ENCODE measurements at regions not wholly inside any gene's neighbourhood (a gene's known extent, or its start where the extent isn't known, plus 50 kb on each side); places are given as distances from the start of the nearest gene placed in this dataset.

- DNase-seq (ENCODE audit: low read depth in 1 of 2, low spot score in 2 of 2) (no peak), FAIRE-seq (no peak)
- no peak overlapping the region for H3K14ac ChIP-seq (ENCODE audit: insufficient read length)
- no peaks in the 10 kb centered on the region for H3K79me1 ChIP-seq (ENCODE audit: low read depth, low read length)
- H3K27me3 ChIP-seq (replicated peaks in 1 of 4; ENCODE audit: control insufficient read depth in 3 of 4, extremely low read depth in 1 of 4, insufficient read depth in 3 of 4, low read length in 3 of 4) = no peaks in the 10 kb centered on the region
- no peak overlapping the region for H3K4me2 ChIP-seq (ENCODE audit: insufficient read depth in 1 of 2, low read depth in 2 of 2, low read length in 2 of 2)
- H2AFZ ChIP-seq (ENCODE audit: low read length) = 0 out of 2 replicates have a peak overlapping the region, but pooled peaks have one; percentile 3
- no peak overlapping the region for H3K4ac ChIP-seq (replicated peaks; ENCODE audit: insufficient read length, low read depth, low read length)
- H3K18ac ChIP-seq (ENCODE audit: extremely low read depth, low read length) = no peak overlapping the region
- H2BK15ac ChIP-seq (ENCODE audit: low read length) = no peak overlapping the region
- no peaks in the 10 kb centered on the region for H3K79me2 ChIP-seq (ENCODE audit: control insufficient read depth in 1 of 2, insufficient read depth in 2 of 2, low read length in 2 of 2)
- no peaks in the 10 kb centered on the region for H3K36me3 ChIP-seq (ENCODE audit: control insufficient read depth in 2 of 4, insufficient read depth in 4 of 4, low read length in 3 of 4)
- H3K4me1 ChIP-seq (replicated peaks in 1 of 4; ENCODE audit: control insufficient read depth in 3 of 4, insufficient read depth in 4 of 4, low read length in 3 of 4) = peaks cover 0 to 4% (median 0%) of the 10 kb centered on the region in 4 experiments; a peak in 2 of 7 replicates
- H3K4me3 ChIP-seq (ENCODE audit: extremely low read depth in 1 of 4, insufficient read depth in 2 of 4, low read depth in 3 of 4, low read length in 4 of 4) = no peak overlapping the region
- CTCF ChIA-PET (ENCODE audit: partially characterized antibody) = interaction anchor here (1.0 to 4.0 kb wide), 15 partner anchors 7 to 308 kb away, joined by 3 to 44 read pairs (median 8); no protein-coding TSS in a partner anchor
- no peak overlapping the region for H3K56ac ChIP-seq (replicated peaks; ENCODE audit: insufficient read length, low read depth, low read length)
- no peak overlapping the region for H4K91ac ChIP-seq (replicated peaks; ENCODE audit: insufficient read length, low read length)
- H2BK120ac ChIP-seq (replicated peaks; ENCODE audit: low read depth, low read length) = no peak overlapping the region
- H3K23ac ChIP-seq (ENCODE audit: insufficient read length) = no peak overlapping the region
- H4K8ac ChIP-seq (ENCODE audit: extremely low read depth, insufficient read depth, low read length) = no peak overlapping the region
- no peak overlapping the region for H3K27ac ChIP-seq (ENCODE audit: low read depth, low read length)
- no peaks in the 10 kb centered on the region for H4K20me1 ChIP-seq (replicated peaks in 1 of 2; ENCODE audit: control insufficient read depth in 1 of 2, insufficient read depth in 2 of 2, low read length in 2 of 2)
- H2BK5ac ChIP-seq (ENCODE audit: low read depth, low read length) = no peak overlapping the region
- H2AK5ac ChIP-seq (ENCODE audit: low read depth, low read length) = no peak overlapping the region
- no peak overlapping the region for H2BK12ac ChIP-seq (ENCODE audit: low read depth, low read length)
- no peaks in the 10 kb centered on the region for H3K23me2 ChIP-seq (ENCODE audit: low read depth, low read length)
- no peak for TF ChIP-seq BCL11A (IDR thresholded peaks at IDR 0.05; ENCODE audit: low read depth in 2 of 2, low read length in 2 of 2)
- TF ChIP-seq E2F6 (IDR thresholded peaks at IDR 0.05) = peak; percentile 28; the same call in 1 of the 2 replicates
- no peak for TF ChIP-seq CEBPB (IDR thresholded peaks at IDR 0.05; ENCODE audit: low read depth, low read length)
- no peak overlapping the region for H3K9ac ChIP-seq (replicated peaks in 1 of 4; ENCODE audit: extremely low read depth in 1 of 4, low read depth in 3 of 4, low read length in 3 of 4)
- POLR2A ChIA-PET (ENCODE audit: partially characterized antibody) = no interaction called here
- H4K5ac ChIP-seq (ENCODE audit: insufficient read length, low read depth, low read length) = no peak overlapping the region
- WGBS, 2 experiments (ENCODE audit: extremely low coverage in 1 of 2, insufficient coverage in 1 of 2, insufficient read length in 1 of 2, insufficient replicate concordance in 2 of 2, low coverage in 1 of 2, low lambda C conversion rate in 2 of 2, missing lambda C conversion rate in 1 of 2) = 89% methylated on average over 8 of the region's 8 CpGs; no CpG with 5 or more reads in 1 of the 2 experiments
- H2BK20ac ChIP-seq (ENCODE audit: low read length) = no peak overlapping the region
- H3K9me3 ChIP-seq (ENCODE audit: insufficient read depth in 2 of 2, low read depth in 1 of 2, low read length in 1 of 2) = no peaks in the 10 kb centered on the region
Observed at GRCh38 chr2:16523711-16524110, 141.9 kb downstream of the CYRIA start.

All from H1 (cell line).